ENCODE measurements at regions not wholly inside any gene's neighbourhood (a gene's known extent, or its start where the extent isn't known, plus 50 kb on each side); places are given as distances from the start of the nearest gene placed in this dataset.
"Not testable (repeated sequence)": the region's sequence is repeated elsewhere in the genome, so short reads cannot be mapped to it uniquely, and the experiment has no call there.

DNA sequence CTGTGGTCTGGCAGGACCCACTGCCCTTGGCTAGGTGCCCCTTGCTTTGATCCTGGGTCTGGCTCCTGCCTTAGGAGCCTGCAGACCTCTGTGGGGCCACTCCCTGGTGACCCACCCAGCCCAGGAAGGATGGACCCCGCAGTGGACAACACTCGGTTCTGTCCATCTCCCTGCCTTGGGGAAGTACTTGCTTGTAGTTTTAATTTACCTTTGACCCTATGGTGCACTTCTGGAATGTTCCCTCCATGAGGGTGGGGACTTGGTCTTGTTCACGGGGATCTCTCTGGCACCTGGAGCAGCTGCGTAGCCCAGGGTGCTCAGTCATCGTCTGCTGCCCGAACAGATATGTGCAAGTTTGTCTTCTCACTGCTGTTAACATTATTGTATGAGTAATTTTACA, 171.3 kb downstream of the TRIM43 start:
- DNase-seq (ENCODE audit: low read depth, low spot score); BruUV-seq (replicated peaks); H3K27ac ChIP-seq (ENCODE audit: low read length); H3K4me3 ChIP-seq (ENCODE audit: low read depth in 2 of 2, low read length in 2 of 2); intact Hi-C loops (cut with micrococcal nuclease; ENCODE audit: unreplicated experiment); ATAC-seq; H3K36me3 ChIP-seq (ENCODE audit: control insufficient read depth, insufficient read depth, low read length); in situ Hi-C loops (cut with HindIII; ENCODE audit: low pct_unique_long_range_greater_than_20kb, low sequenced_read_pairs); H3K27me3 ChIP-seq (ENCODE audit: control insufficient read depth, insufficient read depth, low read length); H3K4me1 ChIP-seq (ENCODE audit: control insufficient read depth, insufficient read depth, low read length); CTCF ChIA-PET; H3K9me3 ChIP-seq (ENCODE audit: control insufficient read depth, insufficient read depth, low read depth, low read length); POLR2A ChIA-PET: not testable (repeated sequence)

DNA sequence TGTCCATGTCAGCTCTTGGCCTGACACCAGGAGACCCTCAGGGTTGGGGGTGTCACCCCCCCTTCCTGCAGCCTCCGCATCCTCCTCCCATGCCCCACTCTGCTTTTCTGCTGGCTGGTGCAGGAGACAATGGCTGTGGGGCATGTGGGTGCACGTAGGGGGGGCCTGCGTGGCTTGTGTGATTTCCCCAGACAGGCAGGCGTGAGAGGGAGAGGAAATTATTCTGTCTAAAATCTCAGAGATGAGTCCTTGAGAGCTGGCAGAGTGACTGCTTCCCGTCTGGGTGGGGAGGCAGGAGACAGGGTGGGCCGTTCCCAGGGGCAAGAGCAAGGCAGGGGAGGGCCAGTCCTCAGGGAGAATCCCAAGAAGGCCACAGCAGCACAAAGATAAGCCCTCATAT, 173.2 kb downstream of the TRIM43 start:
- CTCF ChIA-PET; H3K4me1 ChIP-seq (ENCODE audit: control insufficient read depth, insufficient read depth, low read length); DNase-seq (ENCODE audit: low read depth, low spot score); H3K4me3 ChIP-seq (ENCODE audit: low read depth in 2 of 2, low read length in 2 of 2); POLR2A ChIA-PET; H3K36me3 ChIP-seq (ENCODE audit: control insufficient read depth, insufficient read depth, low read length); ATAC-seq; H3K27ac ChIP-seq (ENCODE audit: low read length); H3K27me3 ChIP-seq (ENCODE audit: control insufficient read depth, insufficient read depth, low read length); BruUV-seq (replicated peaks); in situ Hi-C loops (cut with HindIII; ENCODE audit: low pct_unique_long_range_greater_than_20kb, low sequenced_read_pairs); H3K9me3 ChIP-seq (ENCODE audit: control insufficient read depth, insufficient read depth, low read depth, low read length); intact Hi-C loops (cut with micrococcal nuclease; ENCODE audit: unreplicated experiment): not testable (repeated sequence)

DNA sequence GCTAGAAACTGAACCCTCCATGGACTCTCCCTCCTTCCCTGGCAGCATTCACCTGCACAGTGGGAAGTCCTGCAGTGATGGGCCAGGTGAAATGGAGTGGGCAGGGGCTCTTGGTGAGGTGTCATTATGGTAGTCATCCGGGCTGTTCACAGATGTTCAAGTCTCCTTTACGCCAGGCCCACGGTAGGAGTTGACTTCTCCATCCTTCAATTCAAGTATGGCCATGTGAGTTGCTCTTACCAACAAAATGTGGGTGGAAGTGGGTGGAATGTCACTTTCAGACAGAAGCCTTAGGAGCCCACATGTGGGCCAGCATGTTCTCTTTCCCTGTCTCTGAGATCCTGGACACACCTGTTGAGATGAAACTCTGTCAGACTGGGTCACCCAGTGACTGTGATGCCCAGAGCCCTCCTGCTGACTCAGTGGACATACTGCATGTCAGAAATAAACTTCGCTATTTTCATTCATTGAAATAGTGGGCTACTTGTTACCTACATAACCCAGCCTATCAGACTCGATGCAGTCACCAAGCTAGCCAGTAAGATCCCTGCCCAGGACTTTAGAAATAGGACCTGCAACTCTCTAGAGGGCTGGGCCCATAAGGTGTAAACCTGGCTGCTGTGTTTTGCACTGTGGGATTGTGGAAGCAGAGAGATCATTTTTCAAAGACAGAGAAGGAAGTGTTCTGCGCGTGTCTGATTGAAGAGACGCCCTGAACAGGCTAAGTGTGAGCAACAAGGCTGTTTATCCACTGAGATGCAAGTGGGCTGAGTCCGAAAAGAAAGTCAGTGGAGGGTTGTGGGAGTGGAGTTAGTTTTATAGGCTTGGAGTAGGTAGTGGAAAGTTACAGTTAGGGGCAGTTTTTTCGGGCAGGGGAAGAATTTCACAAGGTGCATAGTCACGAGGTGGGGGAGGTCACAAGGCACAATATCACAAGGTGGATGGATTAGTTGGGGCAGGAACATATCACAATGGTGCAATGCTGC, 174.4 kb downstream of the TRIM43 start:
- intact Hi-C loops (cut with micrococcal nuclease; ENCODE audit: unreplicated experiment); H3K9me3 ChIP-seq (ENCODE audit: control insufficient read depth, insufficient read depth, low read depth, low read length); H3K27ac ChIP-seq (ENCODE audit: low read length); ATAC-seq; CTCF ChIA-PET; DNase-seq (ENCODE audit: low read depth, low spot score); H3K4me3 ChIP-seq (ENCODE audit: low read depth in 2 of 2, low read length in 2 of 2); H3K4me1 ChIP-seq (ENCODE audit: control insufficient read depth, insufficient read depth, low read length); H3K36me3 ChIP-seq (ENCODE audit: control insufficient read depth, insufficient read depth, low read length); BruUV-seq (replicated peaks); POLR2A ChIA-PET; H3K27me3 ChIP-seq (ENCODE audit: control insufficient read depth, insufficient read depth, low read length); in situ Hi-C loops (cut with HindIII; ENCODE audit: low pct_unique_long_range_greater_than_20kb, low sequenced_read_pairs): not testable (repeated sequence)

DNA sequence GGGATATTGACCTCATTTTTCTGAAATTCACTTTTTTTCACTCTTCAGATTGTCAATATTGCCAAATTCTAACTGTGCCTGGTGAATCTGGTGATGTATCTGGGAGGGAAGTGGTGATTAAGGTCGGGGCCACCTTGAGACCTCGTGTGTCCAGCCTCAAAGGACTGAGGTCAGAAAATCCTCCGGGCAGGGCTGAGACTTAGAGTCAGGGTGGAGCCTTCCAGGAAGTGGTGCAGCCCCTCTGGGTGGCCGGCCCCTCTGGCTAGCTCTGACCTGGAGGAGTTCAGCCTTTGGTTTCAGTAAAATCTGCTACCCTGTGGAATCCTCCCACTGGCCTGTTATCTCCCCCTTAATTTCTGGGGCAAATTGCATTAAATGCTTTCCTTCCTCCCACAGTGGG, 175.7 kb downstream of the TRIM43 start:
- DNase-seq (ENCODE audit: low read depth, low spot score); H3K4me1 ChIP-seq (ENCODE audit: control insufficient read depth, insufficient read depth, low read length); H3K27ac ChIP-seq (ENCODE audit: low read length); BruUV-seq (replicated peaks); POLR2A ChIA-PET; H3K4me3 ChIP-seq (ENCODE audit: low read depth in 2 of 2, low read length in 2 of 2); ATAC-seq; H3K27me3 ChIP-seq (ENCODE audit: control insufficient read depth, insufficient read depth, low read length); H3K9me3 ChIP-seq (ENCODE audit: control insufficient read depth, insufficient read depth, low read depth, low read length); intact Hi-C loops (cut with micrococcal nuclease; ENCODE audit: unreplicated experiment); in situ Hi-C loops (cut with HindIII; ENCODE audit: low pct_unique_long_range_greater_than_20kb, low sequenced_read_pairs); CTCF ChIA-PET; H3K36me3 ChIP-seq (ENCODE audit: control insufficient read depth, insufficient read depth, low read length): not testable (repeated sequence)

DNA sequence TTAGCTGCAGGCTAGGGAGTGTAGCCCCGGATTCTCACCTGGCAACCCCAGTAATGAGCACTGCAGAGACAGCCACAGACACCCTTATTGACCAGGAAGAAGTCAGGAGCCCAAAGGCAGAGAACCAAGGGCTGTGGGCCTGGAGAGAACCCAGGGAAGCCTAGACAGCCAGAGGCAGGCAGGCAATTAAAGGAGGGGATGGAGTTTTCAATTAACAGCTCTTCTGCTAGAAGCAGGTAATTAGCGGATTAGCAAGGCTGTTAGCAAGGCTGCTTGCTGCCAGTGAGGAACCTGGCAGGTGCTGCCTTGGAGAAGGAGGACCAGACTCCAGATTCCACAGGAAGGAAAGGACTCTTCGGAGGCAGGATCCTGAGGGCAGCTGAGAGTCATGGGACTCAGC, 176.1 kb downstream of the TRIM43 start:
- POLR2A ChIA-PET; H3K27ac ChIP-seq (ENCODE audit: low read length); in situ Hi-C loops (cut with HindIII; ENCODE audit: low pct_unique_long_range_greater_than_20kb, low sequenced_read_pairs); DNase-seq (ENCODE audit: low read depth, low spot score); BruUV-seq (replicated peaks); H3K27me3 ChIP-seq (ENCODE audit: control insufficient read depth, insufficient read depth, low read length); H3K36me3 ChIP-seq (ENCODE audit: control insufficient read depth, insufficient read depth, low read length); intact Hi-C loops (cut with micrococcal nuclease; ENCODE audit: unreplicated experiment); CTCF ChIA-PET; H3K4me3 ChIP-seq (ENCODE audit: low read depth in 2 of 2, low read length in 2 of 2); H3K4me1 ChIP-seq (ENCODE audit: control insufficient read depth, insufficient read depth, low read length); H3K9me3 ChIP-seq (ENCODE audit: control insufficient read depth, insufficient read depth, low read depth, low read length); ATAC-seq: not testable (repeated sequence)

DNA sequence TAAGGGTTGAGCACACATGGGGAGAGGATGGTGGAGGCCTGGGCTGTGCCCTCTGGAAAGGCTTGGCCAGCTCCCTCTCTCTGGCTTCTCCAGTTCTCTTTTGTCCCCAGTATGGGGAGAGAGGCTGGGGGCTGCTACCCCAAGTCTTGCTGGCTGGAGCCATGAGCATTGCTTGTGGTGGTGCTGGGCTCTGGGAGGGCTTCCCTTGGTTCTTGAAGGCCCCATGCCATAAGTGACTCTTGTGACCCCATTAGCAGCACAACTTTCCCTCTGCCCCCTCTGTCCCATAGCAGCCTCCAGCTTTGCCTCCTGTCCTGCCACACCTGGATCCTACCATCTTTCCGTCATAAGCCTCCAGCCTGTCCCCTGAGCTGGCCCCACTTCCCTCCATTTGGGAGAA, 177.5 kb downstream of the TRIM43 start:
- CTCF ChIA-PET; H3K4me3 ChIP-seq (ENCODE audit: low read depth in 2 of 2, low read length in 2 of 2); intact Hi-C loops (cut with micrococcal nuclease; ENCODE audit: unreplicated experiment); H3K27me3 ChIP-seq (ENCODE audit: control insufficient read depth, insufficient read depth, low read length); BruUV-seq (replicated peaks); H3K27ac ChIP-seq (ENCODE audit: low read length); H3K4me1 ChIP-seq (ENCODE audit: control insufficient read depth, insufficient read depth, low read length); H3K9me3 ChIP-seq (ENCODE audit: control insufficient read depth, insufficient read depth, low read depth, low read length); ATAC-seq; in situ Hi-C loops (cut with HindIII; ENCODE audit: low pct_unique_long_range_greater_than_20kb, low sequenced_read_pairs); POLR2A ChIA-PET; H3K36me3 ChIP-seq (ENCODE audit: control insufficient read depth, insufficient read depth, low read length); DNase-seq (ENCODE audit: low read depth, low spot score): not testable (repeated sequence)

DNA sequence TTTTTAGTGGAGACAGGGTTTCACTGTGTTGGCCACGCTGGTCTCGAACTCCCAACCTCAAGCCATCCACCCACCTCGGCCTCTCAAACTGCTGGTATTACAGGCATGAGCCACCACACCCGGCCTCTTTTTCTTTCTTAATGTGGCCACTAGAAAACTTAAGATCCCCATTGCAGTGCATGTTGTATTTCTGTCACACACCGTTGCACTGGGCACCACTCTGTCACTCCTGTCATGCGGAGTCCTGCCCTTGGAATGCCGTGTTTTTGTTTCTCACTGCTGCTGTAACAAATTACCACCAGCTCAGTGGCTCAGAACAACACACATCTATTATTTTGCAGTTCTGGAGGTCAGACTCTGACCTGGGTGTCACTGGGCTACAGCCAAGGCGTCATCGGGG, 178.9 kb downstream of the TRIM43 start:
- H3K36me3 ChIP-seq (ENCODE audit: control insufficient read depth, insufficient read depth, low read length); DNase-seq (ENCODE audit: low read depth, low spot score); H3K27me3 ChIP-seq (ENCODE audit: control insufficient read depth, insufficient read depth, low read length); H3K4me1 ChIP-seq (ENCODE audit: control insufficient read depth, insufficient read depth, low read length); in situ Hi-C loops (cut with HindIII; ENCODE audit: low pct_unique_long_range_greater_than_20kb, low sequenced_read_pairs); intact Hi-C loops (cut with micrococcal nuclease; ENCODE audit: unreplicated experiment); H3K4me3 ChIP-seq (ENCODE audit: low read depth in 2 of 2, low read length in 2 of 2); H3K27ac ChIP-seq (ENCODE audit: low read length); POLR2A ChIA-PET; CTCF ChIA-PET; H3K9me3 ChIP-seq (ENCODE audit: control insufficient read depth, insufficient read depth, low read depth, low read length); ATAC-seq; BruUV-seq (replicated peaks): not testable (repeated sequence)

Measured in Panc1 (cell line).